GM19023 (cell line): ENCODE measurements at regions not wholly inside any gene's neighbourhood (a gene's known extent, or its start where the extent isn't known, plus 50 kb on each side); places are given as distances from the start of the nearest gene placed in this dataset.

ENCODE experiments used
- ATAC-seq: cut with Tn5 transposase; IDR thresholded peaks from one replicate; pipeline ENCODE4 v1.9.1; 2021; ENCODE audit warnings: mild to moderate bottlenecking, moderate library complexity; ENCODE audit not compliant: unreplicated experiment

GRCh38 chr3:106783231-106783630 is 594.0 kb upstream of the CCDC54 start:
- no peak for ATAC-seq

GRCh38 chr3:106789276-106789675 is 588.0 kb upstream of the CCDC54 start:
- no peak for ATAC-seq

GRCh38 chr3:106792716-106793115 is 584.5 kb upstream of the CCDC54 start:
- ATAC-seq = no peak

DNA sequence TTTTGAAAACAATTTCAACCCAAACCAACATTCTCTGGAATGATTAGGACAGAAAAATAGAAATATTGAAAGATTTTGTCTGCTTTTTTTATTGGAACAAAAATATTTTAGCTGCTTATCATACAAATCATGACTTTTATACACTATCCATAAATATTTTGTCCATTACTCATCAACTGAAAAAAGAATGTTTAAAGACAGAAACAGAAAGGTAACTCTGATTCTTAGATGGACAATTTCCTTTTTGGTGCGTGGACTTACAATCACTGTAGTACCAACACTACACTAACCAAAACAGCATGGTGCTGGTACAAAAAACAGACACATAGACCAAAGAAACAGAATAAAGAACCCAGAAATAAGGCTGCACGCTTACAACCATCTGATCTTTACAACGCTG is 582.8 kb upstream of the CCDC54 start:
- no peak for ATAC-seq

DNA sequence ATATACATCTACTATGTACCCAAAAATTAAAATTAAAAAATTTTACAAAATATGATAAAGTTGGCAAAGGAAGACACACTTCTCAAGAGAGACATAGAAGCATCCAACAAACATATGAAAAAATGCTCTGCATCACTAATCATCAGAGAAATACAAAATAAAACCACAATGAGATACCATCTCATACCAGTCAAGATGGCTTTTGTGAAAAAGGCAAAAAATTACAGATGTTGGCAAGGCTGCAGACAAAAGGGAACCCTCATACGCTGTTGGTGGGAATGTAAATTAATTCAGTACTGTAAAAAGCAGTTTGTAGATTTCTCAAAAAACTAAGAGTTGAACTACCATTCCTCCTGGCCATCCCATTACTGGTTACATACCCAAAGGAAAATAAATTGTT is 581.7 kb upstream of the CCDC54 start:
- ATAC-seq = no peak

GRCh38 chr3:106797461-106797860 is 579.8 kb upstream of the CCDC54 start:
- ATAC-seq = no peak

DNA sequence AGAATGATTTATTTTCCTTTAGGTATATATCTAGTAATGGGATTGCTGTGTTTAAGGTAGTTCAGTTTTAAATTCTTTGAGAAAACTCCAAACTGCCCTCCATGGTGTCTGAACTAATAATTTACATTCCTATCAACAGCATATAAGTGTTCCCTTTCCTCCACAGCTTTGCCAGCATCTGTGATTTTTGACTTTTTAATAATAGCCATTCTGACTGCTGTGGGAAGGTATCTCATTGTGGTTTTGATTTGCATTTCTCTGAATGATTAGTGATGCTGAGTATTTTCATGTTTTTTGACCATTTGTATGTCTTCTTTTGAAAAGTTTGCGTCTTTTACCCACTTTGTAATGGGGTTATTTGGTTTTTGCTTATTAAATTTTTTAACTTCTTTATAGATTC is 571.6 kb upstream of the CCDC54 start:
- ATAC-seq = no peak

DNA sequence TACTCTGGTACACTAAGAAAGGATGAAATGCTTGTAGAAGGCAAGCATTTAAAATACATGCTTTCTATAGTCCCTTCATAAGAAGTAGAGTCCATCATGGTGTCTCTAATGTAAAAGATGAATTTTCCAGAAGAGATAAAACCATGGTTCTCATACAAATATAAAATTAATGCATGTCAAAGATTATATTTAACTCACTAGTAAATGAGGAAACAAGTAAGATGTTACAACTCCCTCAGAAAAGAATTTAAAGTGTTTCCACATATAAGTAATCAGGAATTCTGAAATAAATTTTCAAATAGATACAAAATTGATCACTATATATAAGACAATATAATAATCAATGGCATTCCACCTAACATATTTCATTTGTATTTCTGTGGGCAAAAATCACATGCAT is 570.3 kb upstream of the CCDC54 start:
- no peak for ATAC-seq

DNA sequence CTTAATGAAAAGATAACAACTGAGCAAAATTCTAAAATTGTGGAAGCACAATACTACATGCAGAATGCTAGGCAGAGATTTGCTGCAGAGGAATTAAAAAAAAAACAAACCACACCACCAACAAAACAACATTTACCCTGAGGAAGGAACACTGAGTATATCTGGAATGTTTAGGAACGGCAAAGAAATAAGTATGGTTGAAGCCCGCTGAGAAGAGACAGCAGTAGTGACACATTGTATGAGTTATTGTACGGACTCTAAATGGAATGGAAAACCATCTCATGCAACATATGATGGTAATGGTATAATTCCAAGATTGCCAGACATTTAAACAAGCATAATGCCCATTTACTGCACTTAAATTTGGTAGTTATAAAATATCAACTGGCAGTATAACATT is 568.2 kb upstream of the CCDC54 start:
- no peak for ATAC-seq

- no peak for ATAC-seq
These were observed 567.5 kb upstream of the CCDC54 start for GRCh38 chr3:106809623-106810299.

GRCh38 chr3:106810300-106810875 is 566.9 kb upstream of the CCDC54 start:
- no peak for ATAC-seq

DNA sequence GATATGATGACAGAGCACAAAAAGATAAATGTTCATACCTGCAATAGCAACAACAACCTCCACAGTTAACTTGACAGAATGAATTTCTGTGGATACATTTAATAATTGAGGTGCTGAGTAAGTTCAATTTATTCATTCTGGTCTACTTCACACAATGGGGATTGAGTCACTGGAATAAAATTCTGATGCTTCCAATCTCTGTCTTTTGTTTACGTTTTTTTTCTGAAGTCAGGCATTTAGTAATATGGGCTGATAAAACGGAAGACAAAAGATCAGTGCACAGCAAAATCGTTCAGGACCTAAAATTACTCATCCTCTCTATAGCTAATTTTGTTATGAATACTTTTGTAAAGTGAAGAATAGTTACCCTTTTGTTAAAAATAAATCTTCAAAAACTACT is 565.9 kb upstream of the CCDC54 start:
- no peak for ATAC-seq

- ATAC-seq = no peak
These were observed 563.5 kb upstream of the CCDC54 start for GRCh38 chr3:106813742-106814141.

- no peak for ATAC-seq
These were observed 563.0 kb upstream of the CCDC54 start for GRCh38 chr3:106814231-106814630.

- no peak for ATAC-seq
These were observed 560.4 kb upstream of the CCDC54 start for GRCh38 chr3:106816838-106817237.

GRCh38 chr3:106817706-106818105 is 559.5 kb upstream of the CCDC54 start:
- no peak for ATAC-seq

DNA sequence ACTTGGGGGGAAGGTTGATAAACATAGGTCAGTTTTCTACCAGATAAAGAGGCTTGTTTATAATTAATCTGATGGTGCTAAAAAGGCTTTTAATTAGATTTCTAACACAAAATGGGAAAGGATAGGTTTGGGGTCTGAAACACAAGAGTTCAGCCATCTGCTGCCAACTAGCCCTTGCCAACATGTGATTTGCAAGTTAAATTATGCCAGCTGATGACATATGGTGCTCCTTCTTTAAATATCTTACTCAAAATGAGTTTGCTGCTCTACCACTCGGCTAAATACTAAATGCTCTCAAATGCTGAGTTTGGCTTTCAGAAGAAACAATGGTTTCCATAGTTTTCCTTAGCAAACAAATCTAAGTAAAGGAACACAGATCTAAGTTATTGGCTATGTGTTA is 557.8 kb upstream of the CCDC54 start:
- ATAC-seq = no peak

DNA sequence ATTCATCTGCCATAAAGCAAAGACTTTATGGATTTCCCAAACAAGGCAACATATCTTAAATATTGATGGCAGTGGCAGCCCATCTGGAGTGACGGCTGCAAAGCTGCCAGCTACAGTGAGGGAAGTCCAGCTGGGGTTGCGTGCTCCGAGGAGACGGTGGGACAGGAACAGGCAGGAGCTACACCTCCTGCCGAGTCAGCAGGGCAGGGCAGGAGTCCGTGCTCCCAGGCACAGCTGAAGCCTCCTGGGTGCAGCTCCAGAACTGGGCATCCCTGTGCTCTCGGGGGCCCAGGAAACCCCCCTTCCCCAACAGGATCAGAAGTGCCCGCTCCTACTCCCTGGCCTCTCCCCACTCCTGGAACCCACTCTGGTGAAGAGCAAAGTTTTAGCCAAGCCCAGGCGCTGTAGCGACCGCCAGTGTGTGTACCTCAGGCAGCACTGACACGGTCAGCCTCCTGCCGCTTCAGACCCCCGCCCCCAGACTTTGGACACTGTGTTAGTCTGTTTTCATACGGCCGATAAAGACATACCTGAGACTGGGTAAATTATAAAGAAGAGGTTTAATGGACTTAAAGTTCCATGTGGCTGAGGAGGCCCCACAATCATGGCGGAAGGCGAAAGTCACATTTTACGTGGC is 556.4 kb upstream of the CCDC54 start:
- no peak for ATAC-seq

DNA sequence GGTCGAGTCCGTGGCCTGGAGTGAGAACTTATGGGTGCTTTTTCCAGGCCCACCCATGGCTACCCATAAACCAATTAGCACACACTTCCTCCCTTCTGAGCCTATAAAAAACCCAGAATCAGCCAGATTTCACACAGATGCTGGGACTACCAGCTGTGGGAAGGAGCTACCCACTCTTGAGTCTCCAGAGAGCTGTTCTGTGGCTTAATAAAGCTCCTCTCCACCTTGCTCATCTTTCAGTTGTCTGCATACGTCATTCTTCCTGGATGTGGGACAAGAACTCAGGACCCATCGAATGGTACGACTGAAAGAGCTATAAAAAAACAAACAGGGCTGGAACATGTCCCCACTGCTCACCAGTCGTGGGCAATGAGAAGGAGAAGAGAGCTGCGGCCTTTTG is 555.4 kb upstream of the CCDC54 start:
- ATAC-seq = no peak

DNA sequence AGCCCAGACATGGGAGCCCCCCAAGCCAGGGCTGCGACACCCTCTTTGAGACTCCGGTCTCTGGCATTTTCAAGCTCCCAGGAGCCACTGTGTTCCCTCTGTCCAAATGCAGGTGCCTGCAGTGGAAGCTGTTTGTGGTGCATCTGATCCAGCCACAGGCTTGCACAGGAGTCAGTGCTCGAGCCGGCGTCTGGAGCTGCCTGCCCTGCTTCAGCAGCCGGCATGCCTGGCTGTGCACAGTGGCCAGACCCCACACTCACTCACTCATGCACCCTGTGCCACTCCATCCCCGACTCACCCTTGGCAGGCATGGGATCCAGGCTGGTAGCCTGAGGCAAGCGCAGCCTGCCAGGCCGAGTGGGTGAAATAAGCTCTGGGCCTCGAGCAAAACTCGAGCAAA is 555.0 kb upstream of the CCDC54 start:
- no peak for ATAC-seq

GRCh38 chr3:106823701-106824100 is 553.5 kb upstream of the CCDC54 start:
- no peak for ATAC-seq

DNA sequence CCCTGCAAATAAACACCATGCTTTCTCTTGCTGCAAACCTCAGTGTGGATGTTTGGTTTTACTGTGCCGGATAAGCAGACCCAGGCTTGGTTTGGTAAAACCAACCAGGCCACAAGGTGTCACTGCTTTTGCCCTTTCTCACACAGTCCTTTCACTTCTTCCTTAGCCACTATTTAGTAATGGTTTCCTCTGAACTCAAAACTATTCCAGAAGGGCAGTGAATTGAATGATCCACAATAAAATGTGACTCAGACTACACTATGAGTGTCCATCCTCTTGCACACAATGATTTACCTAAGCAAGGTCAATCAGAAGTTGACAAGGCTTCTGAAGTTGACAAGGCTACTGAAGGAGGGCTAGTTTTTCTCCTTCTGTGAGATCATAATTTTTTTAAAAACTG is 552.4 kb upstream of the CCDC54 start:
- no peak for ATAC-seq
